Stimulated activated naive CD8-positive, alpha-beta T cell treated with anti-CD3 and anti-CD28 coated beads, Interleukin-15, amount 100 ng/mL, for 72 hours (primary cell): ENCODE measurements at regions not wholly inside any gene's neighbourhood (a gene's known extent, or its start where the extent isn't known, plus 50 kb on each side); places are given as distances from the start of the nearest gene placed in this dataset.
"Not testable (repeated sequence)": the region's sequence is repeated elsewhere in the genome, so short reads cannot be mapped to it uniquely, and the experiment has no call there.

Source experiments
- ATAC-seq: fragments of 150-1000 bp; cut with Tn5 transposase; 2 replicates; pipeline ENCODE4 v1.10.0; 2021; ENCODE audit warnings: mild to moderate bottlenecking, moderate library complexity
- DNase-seq, 2 donors: peaks; one replicate each; pipeline ENCODE4 v3.0.0; 2021 to 2022
- H3K27ac Mint-ChIP-seq, 2 donors: one replicate each; pipeline ENCODE4 v1.8.0; 2022; ENCODE audit warnings: mild to moderate bottlenecking in 2 of 2, mixed read lengths in 2 of 2, moderate library complexity in 2 of 2
- H3K27me3 Mint-ChIP-seq: one replicate; pipeline ENCODE4 v1.8.0; 2022; ENCODE audit warnings: mixed read lengths
- H3K4me1 Mint-ChIP-seq: one replicate; pipeline ENCODE4 v1.8.0; 2022; ENCODE audit warnings: mild to moderate bottlenecking, mixed read lengths
- H3K4me3 Mint-ChIP-seq, 2 donors: one replicate each; pipeline ENCODE4 v1.8.0; 2022; ENCODE audit warnings: mild to moderate bottlenecking in 2 of 2, mixed read lengths in 2 of 2, moderate library complexity in 1 of 2
- H3K9me3 Mint-ChIP-seq, 2 donors: one replicate each; pipeline ENCODE4 v1.8.0; 2022; ENCODE audit warnings: mixed read lengths in 2 of 2

DNA sequence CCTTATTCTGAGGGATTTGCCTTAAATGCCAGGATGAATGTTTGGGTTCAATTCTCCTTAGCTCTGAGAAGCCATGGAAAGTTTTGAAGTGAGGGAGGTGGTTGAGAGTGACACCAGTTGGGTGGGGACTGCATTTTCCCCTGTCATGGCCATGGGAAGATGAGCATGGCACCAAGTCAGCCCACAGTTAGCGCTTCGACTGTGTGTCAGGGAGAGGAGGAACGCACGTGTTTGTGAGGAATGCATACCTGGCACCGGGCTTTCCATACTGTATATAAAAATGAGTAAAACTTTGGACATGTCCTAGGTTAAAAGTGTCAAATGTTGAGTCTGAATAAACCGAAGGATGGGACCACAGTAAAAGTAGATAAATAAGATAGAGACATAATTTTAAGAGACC, 187.5 kb upstream of the KL start:
- peaks cover 22% of the 10 kb centered on the region for H3K4me1 Mint-ChIP-seq
- ATAC-seq (no peak), DNase-seq (no peak)
- H3K27ac Mint-ChIP-seq = peak overlapping the region in 1 of 2 donors; percentile 54
- no peak overlapping the region for H3K4me3 Mint-ChIP-seq
- H3K9me3 Mint-ChIP-seq = peaks cover 7 to 12% of the 10 kb centered on the region in 2 donors
- peaks cover 8% of the 10 kb centered on the region for H3K27me3 Mint-ChIP-seq

DNA sequence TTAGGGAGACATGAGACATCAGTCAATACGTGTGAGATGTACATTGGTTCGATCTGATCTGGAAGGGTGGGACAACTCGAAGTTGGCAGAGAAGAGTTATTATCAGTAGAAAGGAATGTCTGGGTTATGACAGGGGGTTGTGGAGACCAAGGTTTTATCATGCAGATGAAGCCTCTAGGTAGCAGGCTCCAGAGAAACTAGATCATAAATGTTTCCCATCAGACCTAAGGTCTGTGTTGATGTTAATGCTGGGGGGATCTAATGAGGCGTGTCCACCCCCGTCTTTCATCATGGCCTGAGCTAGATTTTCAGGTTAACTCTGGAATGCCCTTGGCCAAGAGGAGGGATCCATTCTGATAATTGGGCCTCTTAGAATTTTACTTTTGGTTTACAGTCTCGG, 187.0 kb upstream of the KL start:
- peaks cover 11 to 16% of the 10 kb centered on the region in 2 donors for H3K9me3 Mint-ChIP-seq
- ATAC-seq (no peak), DNase-seq (no peak)
- H3K27me3 Mint-ChIP-seq = peaks cover 8% of the 10 kb centered on the region
- peak overlapping the region in 1 of 2 donors; percentile 75 for H3K27ac Mint-ChIP-seq
- H3K4me1 Mint-ChIP-seq = peaks cover 22% of the 10 kb centered on the region
- no peak overlapping the region for H3K4me3 Mint-ChIP-seq

DNA sequence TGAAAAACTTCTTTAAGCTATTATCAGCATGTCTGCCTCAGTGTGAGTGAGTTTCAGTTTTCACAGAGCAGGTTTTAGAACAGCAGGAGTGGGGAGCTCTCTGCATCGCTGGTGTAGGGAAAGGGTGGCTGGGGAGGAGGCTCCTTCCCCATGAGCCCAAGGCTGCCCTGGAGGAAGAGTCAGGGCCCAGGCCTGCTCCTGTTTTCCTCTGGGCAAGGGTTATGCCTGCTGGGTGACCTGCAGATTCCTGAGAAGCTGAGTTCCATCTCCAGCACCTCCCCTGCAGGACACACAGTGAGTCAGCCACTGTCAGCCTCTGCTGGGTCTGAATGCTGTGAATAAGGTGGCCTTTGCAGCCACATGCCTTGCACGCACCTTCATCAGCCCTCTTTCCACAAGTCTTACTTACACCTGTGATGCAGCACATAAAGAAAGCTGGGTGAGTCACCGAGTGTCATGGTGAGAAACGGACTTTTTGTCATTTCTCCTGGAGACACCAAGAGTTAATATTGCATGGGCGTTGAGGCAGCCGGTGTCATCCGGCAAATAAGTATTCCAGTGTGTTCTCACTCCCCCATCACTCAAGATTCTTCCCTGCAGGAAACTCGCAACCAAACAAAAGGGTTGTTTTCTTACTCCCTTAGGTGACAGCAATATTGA, 186.4 kb upstream of the KL start:
- Mint-ChIP-seq H3K4me1 (peaks cover 22% of the 10 kb centered on the region), H3K4me3 (no peak overlapping the region), H3K27ac (no peak overlapping the region), H3K9me3 (peaks cover 11 to 16% of the 10 kb centered on the region in 2 donors), H3K27me3 (peaks cover 8% of the 10 kb centered on the region)
- no peak for ATAC-seq
- DNase-seq = no peak

DNA sequence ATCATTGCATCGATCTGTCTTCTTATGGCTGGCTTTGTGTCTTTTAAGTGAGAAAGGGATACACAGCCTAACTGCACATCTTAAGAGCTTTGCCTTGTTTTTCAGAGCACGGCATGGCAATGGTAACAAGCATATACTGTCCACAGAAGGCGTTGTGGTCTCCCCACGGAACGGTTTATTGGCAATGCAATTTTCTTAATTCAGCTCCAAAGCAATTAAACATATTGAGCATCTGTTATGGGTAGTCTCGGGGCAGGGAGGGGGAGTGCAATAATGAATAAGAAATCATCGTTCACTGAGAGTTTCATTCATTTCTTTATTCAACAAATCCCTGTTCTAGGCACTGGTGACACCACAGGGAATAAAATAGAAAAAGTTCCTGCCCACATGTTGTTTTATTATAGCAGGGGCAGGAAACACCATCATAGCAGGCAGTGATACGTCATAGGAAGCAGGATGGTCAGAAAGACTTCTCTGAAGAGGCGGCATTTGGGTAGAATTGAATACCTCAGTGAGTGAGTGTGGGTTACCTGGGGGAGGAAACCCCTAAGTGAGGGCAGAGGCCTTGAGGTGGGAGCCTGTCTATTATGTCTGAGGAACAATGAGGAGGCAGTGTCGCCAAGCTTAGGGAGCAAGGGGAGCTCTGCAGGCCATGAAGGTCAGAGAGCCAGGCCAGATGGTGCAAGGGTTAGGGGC, 185.7 kb upstream of the KL start:
- ATAC-seq (no peak), DNase-seq (no peak)
- Mint-ChIP-seq H3K27ac (peak overlapping the region in 1 of 2 donors; percentile 10), H3K4me3 (no peak overlapping the region), H3K9me3 (peaks cover 11 to 16% of the 10 kb centered on the region in 2 donors), H3K27me3 (peaks cover 8% of the 10 kb centered on the region), H3K4me1 (peaks cover 22% of the 10 kb centered on the region)

DNA sequence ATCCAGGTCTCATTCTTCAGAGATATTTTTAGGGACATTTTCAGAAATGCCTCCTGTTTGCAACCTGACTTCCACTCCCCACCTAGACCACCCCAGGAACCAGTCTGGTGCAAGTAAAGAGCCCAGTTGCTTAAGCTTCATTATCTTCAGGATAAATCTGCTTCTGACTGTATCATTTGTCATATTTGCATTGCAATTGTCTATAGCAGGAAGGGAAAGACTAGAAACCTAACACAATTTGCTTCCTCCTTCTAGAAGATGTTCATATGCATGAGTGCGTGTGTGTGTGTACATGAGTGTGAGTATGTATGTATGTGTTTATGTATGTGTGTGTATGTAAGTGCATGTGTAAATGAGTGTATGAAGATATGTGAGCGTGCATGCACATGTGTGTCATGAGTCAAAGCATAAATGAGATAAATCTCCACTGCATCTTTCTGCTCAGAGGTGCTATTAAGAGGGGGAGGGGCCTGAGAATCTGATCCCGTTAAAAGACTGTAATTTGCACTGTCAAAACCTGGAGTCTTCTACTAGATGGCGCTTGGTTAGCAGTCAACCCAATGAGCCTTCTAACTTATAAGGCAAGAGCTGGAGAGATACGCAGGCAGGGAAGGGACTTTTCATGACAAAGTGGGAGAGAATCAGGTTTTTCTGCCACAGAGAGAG, 178.8 kb upstream of the KL start:
- Mint-ChIP-seq H3K9me3 (peaks cover 18 to 24% of the 10 kb centered on the region in 2 donors), H3K27me3 (no peaks in the 10 kb centered on the region), H3K4me1 (peaks cover 31% of the 10 kb centered on the region), H3K4me3 (no peak overlapping the region), H3K27ac (peak overlapping the region in 1 of 2 donors; percentile 61)
- DNase-seq = no peak
- no peak for ATAC-seq

DNA sequence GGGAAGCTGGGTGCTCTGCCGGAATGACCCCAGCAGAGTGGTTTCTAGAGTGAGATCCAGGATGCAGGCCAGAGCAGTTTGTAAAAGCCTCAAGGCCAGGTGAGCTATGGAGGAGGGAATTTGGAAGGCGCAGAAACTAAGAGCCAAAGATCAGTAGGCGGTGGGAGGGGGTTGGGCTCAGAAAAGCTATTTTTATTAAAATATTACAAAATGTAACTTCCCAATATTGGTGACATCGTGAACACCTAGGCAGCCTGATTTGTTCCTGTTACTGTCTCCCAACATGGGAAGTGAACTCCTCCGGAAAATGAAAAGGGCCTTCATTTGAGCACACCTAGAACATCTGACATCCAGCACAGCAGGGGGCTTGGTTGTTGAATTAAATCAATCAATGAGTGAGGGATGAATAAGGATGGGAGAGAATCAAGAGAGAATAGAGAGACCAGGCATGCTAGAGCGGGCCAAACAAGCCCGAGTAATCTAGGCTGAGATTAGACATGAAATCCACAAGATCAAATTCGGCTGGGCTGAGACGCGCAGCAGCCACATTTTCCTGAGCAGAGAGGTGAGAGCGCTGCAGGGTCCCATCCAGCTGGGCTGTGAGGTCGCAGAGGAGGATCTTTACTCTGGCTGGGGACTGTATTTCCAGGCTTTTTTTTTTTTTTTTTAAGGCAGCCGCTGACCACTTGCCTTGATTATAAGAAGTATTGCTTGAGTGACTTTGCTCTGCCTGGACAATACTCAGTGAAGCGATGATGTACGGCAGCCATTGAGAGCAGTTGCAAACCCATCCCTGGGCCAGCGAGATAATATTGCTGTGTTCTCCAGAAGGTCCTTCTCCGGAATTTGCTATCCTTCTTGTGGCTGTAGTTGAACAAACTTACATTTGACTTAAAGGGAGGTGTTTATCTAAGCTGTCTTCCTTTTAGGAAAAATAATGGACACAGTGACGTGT, 178.0 kb upstream of the KL start:
- Mint-ChIP-seq H3K4me3 (peak overlapping the region in 1 of 2 donors; percentile 8), H3K27ac (peak overlapping the region; percentile 65 to 89), H3K27me3 (no peaks in the 10 kb centered on the region), H3K9me3 (peaks cover 13 to 22% of the 10 kb centered on the region in 2 donors), H3K4me1 (peaks cover 31% of the 10 kb centered on the region)
- DNase-seq = no peak
- ATAC-seq = no peak

DNA sequence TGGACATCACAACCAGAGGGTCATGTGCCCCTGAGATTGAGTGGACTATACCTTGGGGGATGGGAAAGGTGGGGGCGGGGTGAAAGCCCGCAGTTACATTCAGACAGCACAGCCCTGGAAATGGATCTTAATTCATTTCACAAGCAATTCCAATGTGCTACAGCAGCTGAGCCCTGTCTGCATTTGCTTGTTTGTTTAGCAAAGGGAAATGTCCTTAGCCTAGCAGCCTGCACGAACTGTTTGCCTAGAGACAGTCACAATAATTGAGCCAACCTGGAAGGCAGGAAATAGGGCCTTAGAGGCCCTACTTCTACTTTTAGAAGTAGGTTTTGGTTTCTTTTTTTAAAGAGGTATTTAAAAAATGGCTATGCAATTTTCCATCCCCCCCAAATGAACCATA, 177.3 kb upstream of the KL start:
- peak; percentile 78 for ATAC-seq
- H3K27ac Mint-ChIP-seq = peak overlapping the region; percentile 65 to 89

DNA sequence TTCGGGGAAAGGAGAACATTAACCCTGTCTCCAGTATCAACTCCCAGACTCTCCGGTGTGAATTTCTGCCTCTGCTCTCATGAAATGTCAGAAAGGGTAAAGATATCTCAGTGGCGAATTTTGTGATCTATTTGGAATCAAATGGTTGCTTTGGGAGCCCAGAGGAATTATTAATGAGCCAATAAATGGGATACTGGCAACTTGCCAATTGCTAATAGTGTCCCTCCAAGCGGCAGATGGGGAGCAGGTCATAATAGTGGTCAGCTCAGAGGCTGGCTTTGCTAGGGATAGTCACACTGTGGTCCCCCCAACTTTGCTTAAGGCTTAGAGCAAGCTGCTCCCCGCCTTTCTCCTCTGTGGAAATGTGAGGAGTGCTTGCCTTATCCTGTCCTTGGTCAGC, 176.1 kb upstream of the KL start:
- Mint-ChIP-seq H3K27ac (no peak overlapping the region), H3K9me3 (peaks cover 11 to 33% of the 10 kb centered on the region in 2 donors), H3K4me1 (peaks cover 31% of the 10 kb centered on the region), H3K27me3 (no peaks in the 10 kb centered on the region), H3K4me3 (no peak overlapping the region)
- ATAC-seq (no peak), DNase-seq (no peak)

More for the DNA sequence above, 177.3 kb upstream of the KL start:
- peaks cover 31% of the 10 kb centered on the region for H3K4me1 Mint-ChIP-seq
- no peaks in the 10 kb centered on the region for H3K27me3 Mint-ChIP-seq
- H3K4me3 Mint-ChIP-seq = peak overlapping the region in 1 of 2 donors; percentile 17
- peak in 1 of 2 donors; percentile 18 for DNase-seq
- peaks cover 9 to 22% of the 10 kb centered on the region in 2 donors for H3K9me3 Mint-ChIP-seq

DNA sequence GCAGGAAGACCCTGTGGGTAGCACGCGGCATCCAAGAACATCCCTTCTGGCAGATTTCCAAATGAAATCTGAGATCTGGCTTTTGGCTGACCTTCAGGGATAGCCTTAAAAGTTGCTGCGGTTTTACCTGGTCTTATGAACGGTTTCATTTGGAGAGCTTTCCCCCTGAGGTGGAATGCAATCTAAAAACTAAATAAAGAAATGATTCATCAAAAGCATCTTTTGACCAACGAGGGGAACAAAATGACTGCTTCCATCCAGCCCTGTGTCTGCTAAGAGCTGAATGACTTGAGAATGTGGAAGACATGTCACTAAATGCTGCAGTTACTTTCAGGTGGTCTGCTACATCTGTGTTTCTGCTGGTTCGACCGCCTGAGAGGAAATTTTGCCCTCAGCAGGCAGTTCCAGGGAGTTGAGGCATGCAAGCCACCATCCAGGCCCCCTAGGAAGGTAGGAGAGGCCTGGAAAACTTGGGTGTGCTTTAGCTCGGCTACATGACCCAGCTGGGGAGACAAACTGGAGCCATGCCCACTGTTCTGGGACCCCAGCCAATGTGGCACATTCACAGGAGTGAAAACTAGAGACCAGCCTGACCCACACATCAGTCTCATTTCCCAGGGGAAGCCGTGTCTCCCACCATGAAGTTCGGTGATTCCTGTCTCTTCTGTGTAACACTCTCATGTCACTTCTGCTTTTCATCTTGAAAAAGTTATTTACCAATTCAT, 175.1 kb upstream of the KL start:
- Mint-ChIP-seq H3K9me3 (peaks cover 5 to 26% of the 10 kb centered on the region in 2 donors), H3K4me3 (no peak overlapping the region), H3K4me1 (peaks cover 42% of the 10 kb centered on the region), H3K27me3 (no peaks in the 10 kb centered on the region), H3K27ac (no peak overlapping the region)
- DNase-seq = peak in 1 of 2 donors; percentile 33
- peak; percentile 91 for ATAC-seq

DNA sequence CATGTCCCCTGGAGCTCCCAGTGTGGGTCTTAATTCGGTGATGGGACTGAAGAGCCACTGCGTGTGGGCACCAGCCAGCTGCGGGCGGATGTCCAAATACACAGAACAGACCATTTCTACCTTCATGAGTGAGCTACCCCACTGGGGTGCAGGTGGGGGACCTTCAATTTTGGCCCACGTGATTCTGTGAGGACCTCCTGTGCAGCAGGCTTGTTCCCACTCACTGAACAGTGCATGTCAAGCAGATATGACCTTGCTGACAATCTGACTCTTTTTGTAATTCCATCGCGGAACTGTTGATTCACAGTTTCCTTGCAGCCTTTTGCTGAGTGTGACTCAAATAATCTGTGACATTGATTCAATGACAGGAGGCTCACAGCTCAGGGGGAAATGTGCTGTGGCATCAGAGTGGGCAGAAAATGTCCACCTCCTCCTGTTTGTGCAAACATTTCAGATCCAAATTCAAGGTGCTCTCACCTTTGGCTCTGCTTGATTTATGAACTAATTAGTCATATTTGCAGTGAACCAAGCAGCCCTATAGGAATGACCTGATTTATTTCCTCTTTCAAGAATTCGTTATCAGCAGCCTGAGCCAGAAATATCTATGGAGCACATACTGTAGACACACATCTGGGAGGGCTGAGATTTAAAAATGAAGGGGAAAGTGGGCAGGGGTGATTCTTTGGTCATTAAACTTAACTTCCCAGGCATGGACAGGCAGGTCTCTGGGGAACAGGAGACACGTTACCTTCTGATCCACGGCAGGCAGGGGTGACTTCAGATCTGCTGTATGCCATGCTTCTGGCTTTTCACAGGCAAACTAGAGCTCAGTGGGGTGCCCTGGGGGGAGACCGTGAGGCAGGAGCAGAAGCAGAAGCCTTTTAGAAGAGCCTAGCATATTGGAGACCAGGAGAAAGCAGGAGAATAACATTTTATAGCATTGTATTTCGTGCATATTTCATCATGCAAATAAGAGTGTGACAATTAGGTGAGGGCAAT, 170.0 kb upstream of the KL start:
- peaks cover 7% of the 10 kb centered on the region for H3K27me3 Mint-ChIP-seq
- DNase-seq (no peak), ATAC-seq (peak; percentile 46)
- peaks cover 28% of the 10 kb centered on the region for H3K4me1 Mint-ChIP-seq
- H3K27ac Mint-ChIP-seq = peak overlapping the region in 1 of 2 donors; percentile 10
- H3K9me3 Mint-ChIP-seq = peaks cover 4 to 30% of the 10 kb centered on the region in 2 donors
- H3K4me3 Mint-ChIP-seq = no peak overlapping the region

DNA sequence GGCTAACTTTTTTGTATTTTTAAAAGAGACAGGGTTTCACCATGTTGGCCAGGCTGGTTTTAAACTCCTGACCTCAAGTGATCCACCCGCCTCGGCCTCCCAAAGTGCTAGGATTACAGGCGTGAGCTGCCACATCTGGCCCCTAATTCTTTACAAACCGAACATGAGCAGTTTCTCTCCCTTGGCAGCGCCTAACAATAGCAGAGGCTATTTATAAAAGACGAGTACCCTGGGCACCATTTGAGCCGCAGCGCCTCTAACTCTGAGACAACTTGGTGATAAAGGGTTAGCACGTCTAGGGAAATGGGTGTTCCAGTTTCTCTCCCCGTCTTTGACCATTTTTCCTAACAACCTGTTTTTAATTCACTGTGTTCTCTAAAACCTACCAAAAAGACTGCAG, 168.2 kb upstream of the KL start:
- not testable (repeated sequence) for ATAC-seq, DNase-seq, H3K4me3 Mint-ChIP-seq, H3K27me3 Mint-ChIP-seq
- Mint-ChIP-seq H3K9me3 (peaks cover 4 to 27% of the 10 kb centered on the region in 2 donors), H3K4me1 (peaks cover 23% of the 10 kb centered on the region), H3K27ac (peak overlapping the region in 1 of 2 donors; percentile 78)

DNA sequence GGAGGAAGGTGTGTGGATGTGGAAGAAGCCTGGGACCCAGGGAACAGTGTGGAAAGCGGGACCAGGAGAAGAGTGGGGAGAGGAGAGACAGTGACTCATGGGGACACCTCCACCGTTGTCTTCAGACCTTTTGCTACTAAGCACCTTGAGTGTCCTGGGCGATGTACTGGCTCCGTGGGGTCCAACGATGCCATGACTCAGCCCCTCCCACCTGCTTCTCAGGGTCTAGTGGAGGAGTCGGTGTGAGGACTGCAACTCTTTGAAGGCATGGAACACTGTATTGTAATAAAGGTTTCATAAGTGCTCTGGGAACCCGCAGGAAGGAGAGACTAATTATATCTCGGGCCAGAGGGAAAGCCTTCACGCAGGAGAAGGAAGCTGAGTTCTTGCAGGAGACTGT, 166.9 kb upstream of the KL start:
- no peak for DNase-seq
- peaks cover 0 to 13% of the 10 kb centered on the region in 2 donors for H3K9me3 Mint-ChIP-seq
- no peak overlapping the region for H3K4me3 Mint-ChIP-seq
- H3K4me1 Mint-ChIP-seq = peaks cover 23% of the 10 kb centered on the region
- peaks cover 7% of the 10 kb centered on the region for H3K27me3 Mint-ChIP-seq
- no peak for ATAC-seq
- H3K27ac Mint-ChIP-seq = peak overlapping the region in 1 of 2 donors; percentile 22

DNA sequence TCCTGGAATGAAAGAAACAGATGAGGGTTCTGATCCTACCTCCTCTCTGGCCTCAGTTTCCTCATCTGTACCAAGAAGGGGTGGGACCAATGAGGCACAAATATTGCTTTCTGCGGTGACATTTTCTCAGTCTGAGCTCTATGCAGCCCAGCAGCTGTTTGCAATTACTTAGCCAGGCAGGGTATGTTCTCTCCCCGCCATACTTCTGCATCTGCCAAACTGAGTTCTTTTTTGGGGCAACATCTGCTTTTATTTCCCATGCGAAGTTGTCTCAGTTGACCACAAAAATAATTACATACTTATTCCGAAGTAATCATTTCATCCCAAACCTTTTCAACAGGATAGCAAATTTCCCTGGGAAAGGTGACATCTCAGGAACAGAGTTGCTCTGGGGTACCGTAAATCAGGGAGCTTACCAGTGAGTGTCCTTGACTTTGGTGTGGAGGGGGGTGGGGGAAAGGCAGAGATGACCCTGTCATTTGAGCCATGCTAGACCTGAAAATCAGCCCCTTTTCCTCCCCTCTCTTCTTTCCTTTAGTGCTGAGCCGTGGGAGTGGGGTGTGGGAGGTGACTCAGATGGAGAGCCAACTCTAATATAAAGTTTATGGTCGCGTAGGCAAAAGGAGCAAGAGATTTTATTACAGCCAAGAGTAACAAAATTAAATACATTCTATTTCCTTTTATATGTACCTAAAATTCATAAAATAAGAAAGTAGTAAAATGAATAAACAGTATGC, 165.7 kb upstream of the KL start:
- peaks cover 0 to 6% of the 10 kb centered on the region in 2 donors for H3K9me3 Mint-ChIP-seq
- H3K27ac Mint-ChIP-seq = no peak overlapping the region
- H3K4me3 Mint-ChIP-seq = no peak overlapping the region
- ATAC-seq (no peak), DNase-seq (no peak)
- peaks cover 19% of the 10 kb centered on the region for H3K4me1 Mint-ChIP-seq
- peaks cover 7% of the 10 kb centered on the region for H3K27me3 Mint-ChIP-seq
